ENCODE measurements at regions not wholly inside any gene's neighbourhood (a gene's known extent, or its start where the extent isn't known, plus 50 kb on each side); places are given as distances from the start of the nearest gene placed in this dataset.

DNA sequence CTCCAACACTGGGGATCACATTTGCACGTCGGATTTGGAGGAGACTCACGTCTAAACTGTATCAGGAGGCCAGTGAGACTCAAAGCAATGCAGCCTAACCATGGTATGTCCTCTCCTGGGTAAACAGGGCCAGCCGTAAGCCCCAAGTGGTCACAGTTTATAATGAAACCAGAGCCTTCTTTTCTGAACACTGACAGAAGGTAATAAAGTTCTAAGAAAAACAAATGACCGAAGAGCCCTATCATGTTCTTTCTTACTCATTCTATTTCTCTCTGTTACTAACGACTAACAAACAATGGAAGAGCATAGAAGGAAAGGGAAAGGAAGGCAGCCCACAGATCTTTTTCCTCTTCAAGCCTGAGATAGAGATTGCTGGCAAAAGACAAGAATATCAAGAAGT lies 796.8 kb upstream of the SOX11 start:
- no peak for FAIRE-seq
- Histone ChIP-seq H2AFZ (ENCODE audit: low read length) (no peak overlapping the region), H3K36me3 (replicated peaks in 1 of 2; ENCODE audit: control insufficient read depth in 1 of 2, insufficient read depth in 2 of 2, low read length in 2 of 2) (no peaks in the 10 kb centered on the region), H3K9ac (ENCODE audit: insufficient read depth, low read depth, low read length) (no peak overlapping the region), H3K27ac (ENCODE audit: extremely low read length, insufficient read depth, low read length) (no peak overlapping the region), H3K9me3 (ENCODE audit: low read length) (peaks cover 82% of the 10 kb centered on the region), H4K20me1 (ENCODE audit: insufficient read depth, low read length) (no peaks in the 10 kb centered on the region), H3K4me1 (ENCODE audit: insufficient read depth, low read length) (no peaks in the 10 kb centered on the region), H3K27me3 (ENCODE audit: control insufficient read depth in 1 of 2, insufficient read depth in 2 of 2, low read length in 2 of 2) (no peaks in the 10 kb centered on the region), H3K79me2 (ENCODE audit: insufficient read depth, low read length) (no peaks in the 10 kb centered on the region), H3K4me3 (replicated peaks in 1 of 3; ENCODE audit: insufficient read depth in 1 of 3, low read depth in 2 of 3, low read length in 3 of 3) (no peak overlapping the region), H3K4me2 (ENCODE audit: low read depth, low read length) (no peak overlapping the region)
- no TSS peak for BruUV-seq (replicated peaks)
- ChIA-PET POLR2A (no interaction called here), CTCF (ENCODE audit: low intra/inter-chr PET ratio, low total read pairs) (no interaction called here)
- DNase-seq (ENCODE audit: low spot score) = no peak
- intact Hi-C loops (cut with micrococcal nuclease; ENCODE audit: unreplicated experiment) (no loop called here), in situ Hi-C loops (cut with HindIII; ENCODE audit: extremely low pct_ligation_motif_present, low pct_unique_long_range_greater_than_20kb) (no loop called here)
- WGBS (ENCODE audit: low lambda C conversion rate) = 1% methylated on average over 6 of the region's 6 CpGs
- ATAC-seq = no peak
- TF ChIP-seq, protein P1, sequence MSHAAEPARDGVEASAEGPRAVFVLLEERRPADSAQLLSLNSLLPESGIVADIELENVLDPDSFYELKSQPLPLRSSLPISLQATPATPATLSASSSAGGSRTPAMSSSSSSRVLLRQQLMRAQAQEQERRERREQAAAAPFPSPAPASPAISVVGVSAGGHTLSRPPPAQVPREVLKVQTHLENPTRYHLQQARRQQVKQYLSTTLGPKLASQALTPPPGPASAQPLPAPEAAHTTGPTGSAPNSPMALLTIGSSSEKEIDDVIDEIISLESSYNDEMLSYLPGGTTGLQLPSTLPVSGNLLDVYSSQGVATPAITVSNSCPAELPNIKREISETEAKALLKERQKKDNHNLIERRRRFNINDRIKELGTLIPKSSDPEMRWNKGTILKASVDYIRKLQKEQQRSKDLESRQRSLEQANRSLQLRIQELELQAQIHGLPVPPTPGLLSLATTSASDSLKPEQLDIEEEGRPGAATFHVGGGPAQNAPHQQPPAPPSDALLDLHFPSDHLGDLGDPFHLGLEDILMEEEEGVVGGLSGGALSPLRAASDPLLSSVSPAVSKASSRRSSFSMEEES (CRISPR knock-in tag; IDR thresholded peaks at IDR 0.05) = no peak
- TF ChIP-seq KLF6 (CRISPR knock-in tag; IDR thresholded peaks at IDR 0.05) = no peak

DNA sequence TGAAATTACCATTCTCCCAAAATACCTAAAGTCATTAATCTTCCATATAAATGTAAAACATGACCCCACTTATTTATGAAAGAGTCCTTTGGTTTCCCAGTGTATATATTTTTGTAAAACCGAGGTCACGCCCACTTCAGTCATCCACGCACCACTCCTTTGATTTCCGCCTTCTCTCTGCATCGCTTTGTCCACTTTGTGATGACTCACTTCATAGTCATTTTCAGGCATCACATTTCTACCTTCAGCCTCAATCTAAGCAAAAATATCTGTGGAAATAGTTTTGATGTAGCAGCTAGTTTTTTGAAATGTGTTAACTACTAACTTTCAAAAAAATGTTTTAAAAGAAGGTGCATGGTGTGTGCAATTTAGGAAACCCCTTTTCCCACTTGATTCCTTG lies 793.5 kb upstream of the SOX11 start:
- ATAC-seq (no peak), DNase-seq (ENCODE audit: low spot score) (no peak), FAIRE-seq (no peak)
- H3K27me3 ChIP-seq (ENCODE audit: control insufficient read depth in 1 of 2, insufficient read depth in 2 of 2, low read length in 2 of 2) = no peaks in the 10 kb centered on the region
- peaks cover 80% of the 10 kb centered on the region for H3K9me3 ChIP-seq (ENCODE audit: low read length)
- in situ Hi-C loops (cut with HindIII; ENCODE audit: extremely low pct_ligation_motif_present, low pct_unique_long_range_greater_than_20kb) = no loop called here
- POLR2A ChIA-PET = no interaction called here
- no peaks in the 10 kb centered on the region for H3K4me1 ChIP-seq (ENCODE audit: insufficient read depth, low read length)
- H4K20me1 ChIP-seq (ENCODE audit: insufficient read depth, low read length) = no peaks in the 10 kb centered on the region
- H2AFZ ChIP-seq (ENCODE audit: low read length) = no peak overlapping the region
- 15% methylated on average over 5 of the region's 5 CpGs for WGBS (ENCODE audit: low lambda C conversion rate)
- CTCF ChIA-PET (ENCODE audit: low intra/inter-chr PET ratio, low total read pairs) = no interaction called here
- H3K4me2 ChIP-seq (ENCODE audit: low read depth, low read length) = no peak overlapping the region
- H3K79me2 ChIP-seq (ENCODE audit: insufficient read depth, low read length) = no peaks in the 10 kb centered on the region
- no peak overlapping the region for H3K9ac ChIP-seq (ENCODE audit: insufficient read depth, low read depth, low read length)
- no peaks in the 10 kb centered on the region for H3K36me3 ChIP-seq (replicated peaks in 1 of 2; ENCODE audit: control insufficient read depth in 1 of 2, insufficient read depth in 2 of 2, low read length in 2 of 2)
- no TSS peak for BruUV-seq (replicated peaks)
- no peak overlapping the region for H3K4me3 ChIP-seq (replicated peaks in 1 of 3; ENCODE audit: insufficient read depth in 1 of 3, low read depth in 2 of 3, low read length in 3 of 3)
- intact Hi-C loops (cut with micrococcal nuclease; ENCODE audit: unreplicated experiment) = no loop called here
- H3K27ac ChIP-seq (ENCODE audit: extremely low read length, insufficient read depth, low read length) = no peak overlapping the region
- TF ChIP-seq ELF3 (CRISPR knock-in tag; IDR thresholded peaks at IDR 0.05) (no peak), ZNF737 (CRISPR knock-in tag; IDR thresholded peaks at IDR 0.05; ENCODE audit: borderline replicate concordance) (no peak), SNRNP70 (IDR thresholded peaks at IDR 0.05; ENCODE audit: low read depth, low read length) (no peak), ATF7 (IDR thresholded peaks at IDR 0.05) (no peak), ATF7 (CRISPR knock-in tag; IDR thresholded peaks at IDR 0.05) (no peak), ZNF530 (CRISPR knock-in tag; IDR thresholded peaks at IDR 0.05; ENCODE audit: low read depth) (no peak), MZF1 (CRISPR knock-in tag; IDR thresholded peaks at IDR 0.05; ENCODE audit: borderline replicate concordance) (no peak), RCOR2 (CRISPR knock-in tag; IDR thresholded peaks at IDR 0.05) (no peak), CBX2 (IDR thresholded peaks at IDR 0.05; ENCODE audit: low read depth, low read length) (no peak), CBX2 (CRISPR knock-in tag; IDR thresholded peaks at IDR 0.05; ENCODE audit: low read depth) (no peak), ZNF251 (CRISPR knock-in tag; IDR thresholded peaks at IDR 0.05) (no peak), ZNF44 (CRISPR knock-in tag; IDR thresholded peaks at IDR 0.05) (no peak), IKZF1 (IDR thresholded peaks at IDR 0.05) (no peak)
- TF ChIP-seq, protein P2, sequence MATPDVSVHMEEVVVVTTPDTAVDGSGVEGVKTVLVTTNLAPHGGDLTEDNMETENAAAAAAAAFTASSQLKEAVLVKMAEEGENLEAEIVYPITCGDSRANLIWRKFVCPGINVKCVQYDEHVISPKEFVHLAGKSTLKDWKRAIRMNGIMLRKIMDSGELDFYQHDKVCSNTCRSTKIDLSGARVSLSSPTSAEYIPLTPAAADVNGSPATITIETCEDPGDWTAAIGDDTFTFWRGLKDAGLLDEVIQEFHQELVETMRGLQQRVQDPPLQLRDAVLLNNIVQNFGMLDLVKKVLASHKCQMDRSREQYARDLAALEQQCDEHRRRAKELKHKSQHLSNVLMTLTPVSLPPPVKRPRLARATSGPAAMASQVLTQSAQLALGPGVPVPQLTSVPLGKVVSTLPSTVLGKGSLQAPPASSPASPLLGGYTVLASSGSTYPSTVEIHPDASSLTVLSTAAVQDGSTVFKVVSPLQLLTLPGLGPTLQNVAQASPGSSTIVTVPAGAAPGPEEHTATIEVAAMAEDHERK (CRISPR knock-in tag; IDR thresholded peaks at IDR 0.05; ENCODE audit: low read depth) = no peak
- TF ChIP-seq, protein P3, sequence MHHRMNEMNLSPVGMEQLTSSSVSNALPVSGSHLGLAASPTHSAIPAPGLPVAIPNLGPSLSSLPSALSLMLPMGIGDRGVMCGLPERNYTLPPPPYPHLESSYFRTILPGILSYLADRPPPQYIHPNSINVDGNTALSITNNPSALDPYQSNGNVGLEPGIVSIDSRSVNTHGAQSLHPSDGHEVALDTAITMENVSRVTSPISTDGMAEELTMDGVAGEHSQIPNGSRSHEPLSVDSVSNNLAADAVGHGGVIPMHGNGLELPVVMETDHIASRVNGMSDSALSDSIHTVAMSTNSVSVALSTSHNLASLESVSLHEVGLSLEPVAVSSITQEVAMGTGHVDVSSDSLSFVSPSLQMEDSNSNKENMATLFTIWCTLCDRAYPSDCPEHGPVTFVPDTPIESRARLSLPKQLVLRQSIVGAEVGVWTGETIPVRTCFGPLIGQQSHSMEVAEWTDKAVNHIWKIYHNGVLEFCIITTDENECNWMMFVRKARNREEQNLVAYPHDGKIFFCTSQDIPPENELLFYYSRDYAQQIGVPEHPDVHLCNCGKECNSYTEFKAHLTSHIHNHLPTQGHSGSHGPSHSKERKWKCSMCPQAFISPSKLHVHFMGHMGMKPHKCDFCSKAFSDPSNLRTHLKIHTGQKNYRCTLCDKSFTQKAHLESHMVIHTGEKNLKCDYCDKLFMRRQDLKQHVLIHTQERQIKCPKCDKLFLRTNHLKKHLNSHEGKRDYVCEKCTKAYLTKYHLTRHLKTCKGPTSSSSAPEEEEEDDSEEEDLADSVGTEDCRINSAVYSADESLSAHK (CRISPR knock-in tag; IDR thresholded peaks at IDR 0.05; ENCODE audit: borderline replicate concordance) = no peak
